ENCODE measurements at regions not wholly inside any gene's neighbourhood (a gene's known extent, or its start where the extent isn't known, plus 50 kb on each side); places are given as distances from the start of the nearest gene placed in this dataset.

- H2AFZ ChIP-seq (ENCODE audit: low read length) = no peak overlapping the region
Measured at GRCh38 chr16:64450177-64450576, 671.7 kb downstream of the CDH11 start.

GRCh38 chr16:64449506-64449905 lies 672.4 kb downstream of the CDH11 start:
- Histone ChIP-seq H3K9me2 (replicated peaks; ENCODE audit: insufficient read depth, low read length) (no peaks in the 10 kb centered on the region), H3K4me1 (ENCODE audit: low read length) (peaks cover 11% of the 10 kb centered on the region; the same call in 1 of the 2 replicates), H3K27me3 (replicated peaks; ENCODE audit: insufficient read depth, low read length) (no peaks in the 10 kb centered on the region), H3K9ac (ENCODE audit: low read length) (no peak overlapping the region), H2AFZ (ENCODE audit: low read length) (no peak overlapping the region), H3K79me2 (ENCODE audit: low read length) (no peaks in the 10 kb centered on the region), H3K36me3 (replicated peaks; ENCODE audit: insufficient read depth, low read length) (no peaks in the 10 kb centered on the region), H3K27ac (ENCODE audit: low read length) (no peak overlapping the region), H3K4me3 (ENCODE audit: low read length) (no peak overlapping the region), H4K20me1 (ENCODE audit: insufficient read depth, low read length) (no peaks in the 10 kb centered on the region), H3K9me3 (replicated peaks; ENCODE audit: insufficient read depth, low read length) (no peaks in the 10 kb centered on the region), H3K4me2 (ENCODE audit: low read depth, low read length) (no peak overlapping the region), H3F3A (ENCODE audit: insufficient read depth, low read length) (no peaks in the 10 kb centered on the region; the same call in 1 of the 2 replicates)
- DNase-seq = no peak
- TF ChIP-seq CTCF (IDR thresholded peaks at IDR 0.05; ENCODE audit: low read length) = no peak
- no peak for TF ChIP-seq EZH2 (optimal IDR thresholded peaks at IDR 0.05; ENCODE audit: low read depth, low read length)

More at GRCh38 chr16:64450177-64450576, 671.7 kb downstream of the CDH11 start:
- DNase-seq = no peak
- no peaks in the 10 kb centered on the region for H4K20me1 ChIP-seq (ENCODE audit: insufficient read depth, low read length)
- H3K9me2 ChIP-seq (replicated peaks; ENCODE audit: insufficient read depth, low read length) = no peaks in the 10 kb centered on the region
- TF ChIP-seq CTCF (IDR thresholded peaks at IDR 0.05; ENCODE audit: low read length) = no peak
- no peak for TF ChIP-seq EZH2 (optimal IDR thresholded peaks at IDR 0.05; ENCODE audit: low read depth, low read length)
- TF ChIP-seq EZH2phosphoT487 (IDR thresholded peaks at IDR 0.05; ENCODE audit: low read length) = no peak
- H3K9me3 ChIP-seq (replicated peaks; ENCODE audit: insufficient read depth, low read length) = no peaks in the 10 kb centered on the region
- no peaks in the 10 kb centered on the region for H3K36me3 ChIP-seq (replicated peaks; ENCODE audit: insufficient read depth, low read length)
- H3K27me3 ChIP-seq (replicated peaks; ENCODE audit: insufficient read depth, low read length) = no peaks in the 10 kb centered on the region
- H3K9ac ChIP-seq (ENCODE audit: low read length) = no peak overlapping the region
- no peak overlapping the region for H3K4me3 ChIP-seq (ENCODE audit: low read length)
- H3K4me1 ChIP-seq (ENCODE audit: low read length) = peaks cover 11% of the 10 kb centered on the region; the same call in 1 of the 2 replicates
- H3F3A ChIP-seq (ENCODE audit: insufficient read depth, low read length) = no peaks in the 10 kb centered on the region; the same call in 1 of the 2 replicates
- H3K79me2 ChIP-seq (ENCODE audit: low read length) = no peaks in the 10 kb centered on the region
- H3K4me2 ChIP-seq (ENCODE audit: low read depth, low read length) = no peak overlapping the region
- no peak overlapping the region for H3K27ac ChIP-seq (ENCODE audit: low read length)

GRCh38 chr16:64445649-64446048 lies 676.2 kb downstream of the CDH11 start:
- no peaks in the 10 kb centered on the region for H3F3A ChIP-seq (ENCODE audit: insufficient read depth, low read length)
- H3K79me2 ChIP-seq (ENCODE audit: low read length) = no peaks in the 10 kb centered on the region
- no peaks in the 10 kb centered on the region for H3K4me1 ChIP-seq (ENCODE audit: low read length)
- H3K9me3 ChIP-seq (replicated peaks; ENCODE audit: insufficient read depth, low read length) = no peaks in the 10 kb centered on the region
- H3K9ac ChIP-seq (ENCODE audit: low read length) = no peak overlapping the region
- H3K4me2 ChIP-seq (ENCODE audit: low read depth, low read length) = no peak overlapping the region
- no peaks in the 10 kb centered on the region for H3K27me3 ChIP-seq (replicated peaks; ENCODE audit: insufficient read depth, low read length)
- no peak overlapping the region for H3K27ac ChIP-seq (ENCODE audit: low read length)
- H3K4me3 ChIP-seq (ENCODE audit: low read length) = no peak overlapping the region
- TF ChIP-seq CTCF (IDR thresholded peaks at IDR 0.05; ENCODE audit: low read length) = no peak
- no peak for TF ChIP-seq EZH2 (optimal IDR thresholded peaks at IDR 0.05; ENCODE audit: low read depth, low read length)
- H3K9me2 ChIP-seq (replicated peaks; ENCODE audit: insufficient read depth, low read length) = no peaks in the 10 kb centered on the region
- DNase-seq = no peak
- H2AFZ ChIP-seq (ENCODE audit: low read length) = no peak overlapping the region
- no peaks in the 10 kb centered on the region for H4K20me1 ChIP-seq (ENCODE audit: insufficient read depth, low read length)
- no peaks in the 10 kb centered on the region for H3K36me3 ChIP-seq (replicated peaks; ENCODE audit: insufficient read depth, low read length)
